H4 (cell line): ENCODE measurements at regions not wholly inside any gene's neighbourhood (a gene's known extent, or its start where the extent isn't known, plus 50 kb on each side); places are given as distances from the start of the nearest gene placed in this dataset.
A peak's percentile ranks its signal among the peaks of the same experiment; 100 is the strongest.

Experiments
- DNase-seq: peaks from one replicate; pipeline ENCODE4 v3.0.0-alpha.2; 2015; ENCODE audit warnings: low spot score

DNA sequence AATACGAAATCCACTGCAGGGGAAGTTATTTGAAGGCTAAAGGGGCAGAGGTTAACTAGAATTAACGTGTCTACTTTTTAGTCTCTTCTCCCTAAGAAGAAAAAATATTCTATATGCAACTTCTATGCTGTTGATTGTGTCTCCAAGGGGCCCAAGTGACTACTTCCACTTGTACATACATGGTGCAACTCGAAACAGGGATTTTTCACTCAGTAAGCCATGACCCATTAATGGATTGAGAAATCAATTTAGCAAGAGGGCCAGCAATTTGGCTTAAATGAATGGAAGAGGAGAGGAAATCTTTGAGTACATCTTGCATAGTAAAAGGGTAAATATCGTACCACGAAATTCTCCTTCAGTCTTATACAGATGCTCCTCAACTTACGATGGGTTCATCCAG lies 151.1 kb upstream of the HES1 start:
- DNase-seq, result no peak

DNA sequence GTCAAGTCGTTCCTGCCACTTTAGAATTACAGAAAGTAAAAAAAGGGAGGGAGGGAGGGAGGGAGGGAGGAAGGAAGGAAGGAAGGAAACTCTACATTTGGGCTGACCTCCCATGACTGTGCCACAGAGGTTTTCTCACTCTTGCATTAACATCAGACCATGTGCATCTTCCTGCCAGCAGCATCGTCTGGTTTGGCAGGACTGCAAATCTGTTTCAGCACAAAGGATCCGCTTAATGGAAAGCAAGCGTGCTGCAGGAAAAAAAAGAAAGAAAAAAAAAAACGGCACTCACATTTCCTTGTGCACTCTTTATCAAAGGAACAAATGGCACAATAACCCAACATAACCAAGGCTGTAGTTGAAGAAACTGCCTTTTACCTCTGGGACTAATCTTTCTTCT lies 148.8 kb upstream of the HES1 start:
- no peak for DNase-seq

DNA sequence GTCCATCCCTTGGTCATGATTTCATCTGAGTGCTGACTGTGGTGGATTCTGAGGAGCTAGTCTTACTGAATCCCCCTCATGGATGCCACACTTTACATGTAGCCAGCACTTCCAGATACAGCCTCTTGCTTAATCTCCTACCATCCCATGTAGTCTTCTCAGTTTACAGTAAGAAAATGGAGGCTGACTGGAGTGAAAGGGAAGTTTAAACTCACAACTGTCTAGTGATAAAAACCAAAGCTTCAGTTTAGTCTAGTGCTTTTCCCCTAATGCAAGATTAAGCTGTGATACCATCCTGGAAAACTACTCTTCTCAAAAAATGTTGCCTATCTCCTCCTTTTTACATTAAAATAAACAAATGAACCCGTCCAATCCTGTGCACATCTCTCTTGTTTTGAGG lies 146.8 kb upstream of the HES1 start:
- no peak for DNase-seq

GRCh38 chr3:193991666-193992424 lies 144.1 kb upstream of the HES1 start:
- DNase-seq, result no peak

GRCh38 chr3:193992425-193993037 lies 143.4 kb upstream of the HES1 start:
- DNase-seq, result no peak

- no peak for DNase-seq
Observed at GRCh38 chr3:193996221-193996620, 139.7 kb upstream of the HES1 start.

DNA sequence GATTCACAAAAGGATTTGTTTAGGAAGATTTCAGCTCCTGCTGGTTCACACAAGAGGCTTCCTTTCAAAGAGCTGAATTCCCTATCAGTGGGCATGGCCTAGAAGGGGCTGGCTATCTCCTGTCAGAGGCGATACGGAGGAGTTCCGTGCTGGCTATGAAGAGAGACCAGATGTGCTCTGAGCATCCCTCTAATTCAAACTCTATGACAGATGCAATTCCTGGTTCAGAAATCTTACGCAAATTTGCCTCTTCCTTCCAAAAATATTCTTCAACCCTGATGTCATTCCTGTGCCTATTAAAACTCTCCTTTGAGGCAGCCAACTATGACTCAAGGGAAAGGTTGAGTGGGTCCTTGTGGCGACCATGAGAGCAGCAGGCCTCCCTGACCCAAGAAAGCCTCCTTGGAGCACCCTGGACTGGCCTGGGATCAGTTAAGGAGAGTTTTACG lies 139.3 kb upstream of the HES1 start:
- no peak for DNase-seq

- DNase-seq, result no peak
Observed at GRCh38 chr3:193997228-193998122, 138.5 kb upstream of the HES1 start.

GRCh38 chr3:193998123-193998448 lies 137.9 kb upstream of the HES1 start:
- DNase-seq, result no peak

- no peak for DNase-seq
Observed at GRCh38 chr3:193998628-193999195, 137.2 kb upstream of the HES1 start.

- DNase-seq, result no peak
Observed at GRCh38 chr3:194000100-194000499, 135.8 kb upstream of the HES1 start.

GRCh38 chr3:194000712-194001111 lies 135.2 kb upstream of the HES1 start:
- no peak for DNase-seq

- no peak for DNase-seq
Observed at GRCh38 chr3:194001728-194002459, 134.1 kb upstream of the HES1 start.

DNA sequence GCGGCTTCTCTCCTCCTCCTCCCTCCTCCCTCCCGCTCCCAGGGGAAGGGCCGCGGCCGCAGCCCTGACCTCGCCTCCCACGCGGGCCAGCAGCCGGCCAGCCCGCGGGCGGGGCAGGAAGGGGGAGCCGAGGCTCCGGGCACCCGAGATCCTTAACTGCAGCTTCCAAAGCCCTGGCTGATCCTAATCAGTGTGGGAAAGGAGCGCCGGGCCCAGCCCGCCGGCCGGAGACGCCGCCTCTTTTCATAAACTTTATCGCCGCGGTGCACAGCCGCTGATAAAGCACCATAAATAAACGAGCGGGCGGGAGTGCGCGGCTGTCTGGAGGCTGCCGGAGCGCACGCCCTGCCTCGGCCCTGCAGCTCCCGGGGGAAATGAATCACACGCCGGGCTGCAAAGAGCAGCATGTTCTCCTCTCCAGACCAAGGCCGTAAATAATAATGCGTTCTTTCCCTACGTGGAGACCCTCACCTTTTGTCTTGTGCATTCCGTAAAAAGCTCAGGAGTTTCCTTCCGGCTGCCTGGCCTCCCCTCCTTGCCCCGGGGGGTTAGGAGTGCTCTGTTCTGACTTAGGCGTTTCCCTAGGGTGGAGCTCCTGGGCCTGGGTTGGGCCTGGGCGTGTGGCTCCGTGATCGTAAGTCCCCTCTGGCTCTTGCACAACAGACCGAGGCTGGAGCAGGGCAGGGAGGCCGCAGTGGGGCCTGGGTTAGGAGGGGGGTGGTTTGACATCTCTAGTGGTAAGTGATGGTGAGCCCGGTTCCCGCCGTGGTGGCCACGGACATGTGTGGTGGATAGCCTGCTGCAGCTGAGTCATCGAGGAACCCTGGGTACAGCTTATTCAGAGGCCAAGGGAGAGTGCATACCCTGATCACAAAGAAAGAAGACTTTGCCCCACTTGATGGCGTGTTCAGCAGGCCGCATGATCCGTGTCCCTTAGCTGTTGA lies 132.6 kb upstream of the HES1 start:
- DNase-seq, result peak; percentile 93

DNA sequence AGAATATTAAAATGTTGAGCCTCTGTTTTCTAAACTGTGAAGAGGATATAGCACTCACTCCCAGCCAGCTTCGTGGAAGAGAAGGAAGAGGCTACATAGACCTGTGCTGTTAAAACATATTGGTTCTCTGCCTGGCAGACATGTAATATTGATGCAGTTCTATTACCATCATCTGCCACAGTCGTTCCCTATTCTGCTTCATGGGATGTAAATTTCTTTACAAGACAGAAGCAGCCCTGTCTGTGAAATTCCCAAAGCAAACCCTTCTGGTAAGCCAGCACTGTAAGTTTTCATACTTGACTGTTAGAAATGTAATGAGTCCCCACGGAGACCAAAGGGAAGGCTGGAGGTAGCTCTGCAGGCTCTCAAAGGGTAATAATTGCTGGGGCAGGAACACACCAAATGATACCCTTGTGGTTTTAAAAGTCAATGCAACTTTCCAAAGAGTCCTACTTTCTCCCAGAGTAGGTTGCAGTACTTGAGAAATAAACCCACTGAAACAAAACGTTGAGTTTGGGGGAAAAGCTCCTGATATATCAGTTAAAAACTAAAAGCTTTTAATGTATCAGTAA lies 129.9 kb upstream of the HES1 start:
- DNase-seq, result no peak

DNA sequence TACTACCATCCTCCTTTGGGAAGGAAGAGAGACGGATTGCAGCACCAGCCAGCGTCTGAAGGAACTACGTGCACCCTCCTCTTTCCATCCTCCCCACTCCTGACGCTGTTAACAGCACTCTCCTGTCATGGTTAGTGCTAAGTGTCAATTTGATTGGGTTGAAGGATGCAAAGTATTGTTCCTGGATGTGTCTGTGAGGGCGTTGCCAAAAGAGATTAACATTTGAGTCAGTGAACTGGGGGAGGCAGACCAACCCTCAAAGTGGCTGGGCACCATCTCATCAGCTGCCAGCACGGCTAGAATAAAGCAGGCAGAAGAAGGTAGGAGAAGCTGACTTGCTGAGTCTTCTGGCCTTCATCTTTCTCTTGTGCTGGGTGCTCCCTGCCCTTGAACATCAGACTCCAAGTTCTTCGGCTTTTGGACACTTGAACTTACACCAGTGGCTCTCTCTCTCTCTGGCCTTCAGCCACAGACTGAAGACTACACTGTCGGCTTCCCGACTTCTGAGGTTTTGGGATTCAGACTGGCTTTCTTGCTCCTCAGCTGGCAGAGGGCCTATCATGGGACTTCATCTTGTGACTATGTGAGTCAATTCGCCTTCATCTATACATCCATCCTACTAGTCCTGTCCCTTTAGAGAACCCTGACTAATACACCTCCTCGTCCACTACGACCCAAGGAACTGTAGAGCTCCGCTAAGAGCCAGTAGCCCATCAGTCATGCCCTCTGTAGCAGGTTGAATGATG lies 128.2 kb upstream of the HES1 start:
- no peak for DNase-seq

GRCh38 chr3:194009019-194009418 lies 126.9 kb upstream of the HES1 start:
- DNase-seq, result no peak

DNA sequence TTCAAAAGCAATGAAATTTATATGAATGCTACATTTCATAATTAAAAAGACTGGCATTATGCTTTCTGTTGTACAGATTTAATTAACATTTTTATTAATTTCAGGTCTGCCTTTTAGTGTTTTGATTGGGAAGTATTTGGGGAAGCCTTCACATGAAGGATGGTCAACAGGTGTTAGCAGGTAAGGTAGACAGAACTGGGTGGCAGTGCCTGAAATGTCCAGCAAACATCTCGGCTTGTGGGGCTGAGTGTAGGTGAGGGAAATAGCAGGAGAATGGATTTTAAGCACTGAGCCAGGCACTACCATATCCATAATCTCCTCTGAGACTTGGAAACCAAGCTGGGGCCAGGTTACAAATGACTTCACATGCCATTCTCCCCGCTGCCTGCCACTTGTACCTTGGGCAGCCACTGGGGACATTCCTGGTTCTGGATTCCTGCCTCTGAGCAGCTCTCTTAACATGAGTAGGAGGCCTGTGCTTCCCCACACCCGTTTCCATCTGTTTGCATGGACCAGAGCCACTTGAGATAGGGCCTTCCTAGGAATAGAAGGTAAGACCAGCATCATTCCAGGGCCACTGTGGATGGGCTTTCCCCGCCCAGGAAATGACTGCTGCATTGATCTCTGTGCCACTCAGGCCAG lies 125.9 kb upstream of the HES1 start:
- DNase-seq, result no peak

DNA sequence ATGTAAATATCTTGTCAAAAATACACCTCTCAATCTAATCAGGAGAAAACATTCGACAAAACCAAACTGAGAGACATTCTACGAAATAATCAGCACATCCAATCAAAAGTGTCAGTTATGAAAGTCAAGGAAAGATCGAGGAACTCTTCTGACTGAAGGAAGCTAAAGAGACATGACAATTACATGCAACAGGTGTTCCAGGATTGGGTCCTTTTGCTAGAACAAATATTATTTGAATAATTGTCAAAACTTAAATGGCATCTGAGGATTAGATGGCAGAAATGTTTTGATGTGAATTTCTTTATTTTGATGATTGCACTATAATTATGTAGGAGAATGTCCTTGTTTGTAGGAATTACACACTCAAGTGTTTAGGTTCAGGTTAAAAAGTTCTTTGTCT lies 124.1 kb upstream of the HES1 start:
- no peak for DNase-seq
